Stomach (tissue), 4 donors: ENCODE measurements at regions not wholly inside any gene's neighbourhood (a gene's known extent, or its start where the extent isn't known, plus 50 kb on each side); places are given as distances from the start of the nearest gene placed in this dataset.

Experiments
- CTCF ChIP-seq, 7 experiments: fragments of 450-650 bp in 4 of 7; fragments of 200-600 bp in 3 of 7; sonication (generic) in 3 of 7; IDR thresholded peaks; one replicate each; pipeline ENCODE4 v1.5.1; 2016 to 2019; ENCODE audit warnings: antibody characterized with exemption in 7 of 7, control low read depth in 2 of 7, mild to moderate bottlenecking in 1 of 7
- POLR2A ChIP-seq, 4 donors: fragments of 450-650 bp; IDR thresholded peaks; one replicate each; pipeline ENCODE4 v1.6.1; 2016; ENCODE audit warnings: antibody characterized with exemption in 4 of 4, control low read depth in 2 of 4, mild to moderate bottlenecking in 1 of 4, moderate library complexity in 1 of 4
- POLR2AphosphoS5 ChIP-seq, 3 donors: sonication (generic); formaldehyde crosslinking; IDR thresholded peaks; one replicate each; pipeline ENCODE4 v1.6.1; 2016; ENCODE audit warnings: antibody characterized with exemption in 3 of 3

DNA sequence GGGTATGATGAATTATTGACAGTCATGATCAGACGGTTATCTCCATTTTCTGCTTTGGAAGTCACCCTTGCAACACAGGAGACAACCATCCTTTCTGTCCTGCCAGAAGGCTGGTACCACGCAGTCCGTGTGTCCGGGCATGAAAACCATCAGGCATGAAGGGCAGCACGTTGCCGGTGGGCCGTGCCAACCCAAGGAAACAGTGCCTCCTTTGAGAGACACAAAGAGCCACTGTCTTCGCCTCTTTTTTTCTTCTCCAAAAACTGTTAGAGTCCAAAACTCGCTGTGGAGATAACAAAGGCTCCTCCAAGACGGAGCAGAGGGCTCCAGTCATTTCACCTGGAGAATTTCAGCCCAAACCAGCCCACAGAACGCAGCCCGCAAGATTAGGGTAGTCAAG is 60.4 kb upstream of the ARHGAP21 start:
- TF ChIP-seq CTCF (IDR thresholded peaks at IDR 0.05) (no peak), POLR2AphosphoS5 (IDR thresholded peaks at IDR 0.05) (no peak), POLR2A (IDR thresholded peaks at IDR 0.05) (no peak)
